ENCODE measurements at regions not wholly inside any gene's neighbourhood (a gene's known extent, or its start where the extent isn't known, plus 50 kb on each side); places are given as distances from the start of the nearest gene placed in this dataset.

DNA sequence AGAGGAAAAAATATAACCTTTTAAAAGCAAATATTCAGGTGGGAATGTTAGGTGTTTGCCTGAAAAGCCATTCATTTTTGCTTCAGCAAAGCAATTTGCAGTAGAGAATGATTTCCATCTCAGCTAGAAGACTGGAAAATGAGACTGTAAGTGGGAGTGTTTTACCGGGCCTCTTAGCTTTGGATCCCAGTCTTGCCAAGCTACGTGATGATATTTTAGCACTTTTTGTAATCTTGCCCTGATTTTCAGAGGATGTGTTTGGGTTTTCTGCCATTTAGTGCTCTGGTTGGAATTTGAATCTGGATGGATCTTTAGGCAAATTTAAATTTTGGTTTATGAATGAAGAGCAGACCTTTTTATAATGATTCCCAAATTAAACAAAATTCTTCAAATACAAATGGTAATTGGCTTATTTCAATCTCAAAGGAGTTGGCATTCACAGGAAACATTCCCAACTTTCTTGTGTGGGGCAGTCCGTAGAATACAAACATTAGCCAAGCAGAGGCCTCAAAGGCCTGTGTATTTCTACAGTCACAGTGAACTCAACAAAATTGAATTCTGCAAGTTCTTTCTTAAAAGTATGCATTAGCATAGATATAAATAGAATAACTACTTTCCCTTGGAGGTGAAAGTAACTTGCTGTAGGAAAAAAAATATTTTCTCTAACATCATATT lies 646.4 kb downstream of the CDY2B start:
- intact Hi-C loops (cut with DNase I) = no loop called here

DNA sequence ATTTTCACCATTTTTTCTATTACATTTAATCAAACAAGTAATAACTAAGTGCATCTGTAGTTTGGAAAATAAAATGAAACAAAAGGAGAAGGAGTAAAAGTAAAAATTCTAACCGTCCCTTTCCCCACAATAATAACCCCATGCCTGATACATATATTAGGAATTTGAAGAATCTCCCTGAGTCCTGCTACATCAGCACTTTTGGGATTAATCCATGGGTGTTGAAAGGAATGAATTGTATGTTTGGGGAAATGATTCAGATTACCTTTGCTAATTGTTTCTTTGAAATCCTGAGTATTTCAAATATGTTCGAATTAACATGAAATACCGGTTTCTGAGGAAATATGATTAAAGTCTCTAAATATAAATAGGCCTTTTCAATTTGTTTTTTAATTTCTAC lies 648.0 kb downstream of the CDY2B start:
- no peaks in the 10 kb centered on the region for H3K9me3 ChIP-seq (ENCODE audit: control insufficient read depth in 2 of 3, insufficient read depth in 1 of 3, low read length in 3 of 3)
- H3K27me3 ChIP-seq (ENCODE audit: control insufficient read depth, insufficient read depth, low read length) = no peaks in the 10 kb centered on the region
- H3K36me3 ChIP-seq (ENCODE audit: control insufficient read depth in 2 of 3, insufficient read depth in 3 of 3, low read length in 3 of 3) = no peaks in the 10 kb centered on the region
- FAIRE-seq = no peak
- H3K9ac ChIP-seq (ENCODE audit: low read length in 3 of 3) = no peak overlapping the region
- no peaks in the 10 kb centered on the region for H3K4me1 ChIP-seq (ENCODE audit: control insufficient read depth in 2 of 3, insufficient read depth in 2 of 3, low read depth in 1 of 3, low read length in 3 of 3)
- H3K4me3 ChIP-seq (ENCODE audit: low read length in 3 of 3) = no peak overlapping the region
- no peak for DNase-seq
- intact Hi-C loops (cut with DNase I) = no loop called here
- TF ChIP-seq, protein P1, sequence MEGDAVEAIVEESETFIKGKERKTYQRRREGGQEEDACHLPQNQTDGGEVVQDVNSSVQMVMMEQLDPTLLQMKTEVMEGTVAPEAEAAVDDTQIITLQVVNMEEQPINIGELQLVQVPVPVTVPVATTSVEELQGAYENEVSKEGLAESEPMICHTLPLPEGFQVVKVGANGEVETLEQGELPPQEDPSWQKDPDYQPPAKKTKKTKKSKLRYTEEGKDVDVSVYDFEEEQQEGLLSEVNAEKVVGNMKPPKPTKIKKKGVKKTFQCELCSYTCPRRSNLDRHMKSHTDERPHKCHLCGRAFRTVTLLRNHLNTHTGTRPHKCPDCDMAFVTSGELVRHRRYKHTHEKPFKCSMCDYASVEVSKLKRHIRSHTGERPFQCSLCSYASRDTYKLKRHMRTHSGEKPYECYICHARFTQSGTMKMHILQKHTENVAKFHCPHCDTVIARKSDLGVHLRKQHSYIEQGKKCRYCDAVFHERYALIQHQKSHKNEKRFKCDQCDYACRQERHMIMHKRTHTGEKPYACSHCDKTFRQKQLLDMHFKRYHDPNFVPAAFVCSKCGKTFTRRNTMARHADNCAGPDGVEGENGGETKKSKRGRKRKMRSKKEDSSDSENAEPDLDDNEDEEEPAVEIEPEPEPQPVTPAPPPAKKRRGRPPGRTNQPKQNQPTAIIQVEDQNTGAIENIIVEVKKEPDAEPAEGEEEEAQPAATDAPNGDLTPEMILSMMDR (IDR thresholded peaks at IDR 0.05; ENCODE audit: borderline replicate concordance, extremely low read depth, insufficient read depth) = no peak
- H3K27ac ChIP-seq (ENCODE audit: low read depth in 2 of 2, low read length in 2 of 2) = no peak overlapping the region

More for the DNA sequence above, 646.4 kb downstream of the CDY2B start:
- Histone ChIP-seq H3K36me3 (ENCODE audit: control insufficient read depth in 2 of 3, insufficient read depth in 3 of 3, low read length in 3 of 3) (no peaks in the 10 kb centered on the region), H3K9me3 (ENCODE audit: control insufficient read depth in 2 of 3, insufficient read depth in 1 of 3, low read length in 3 of 3) (no peaks in the 10 kb centered on the region), H3K27ac (ENCODE audit: low read depth in 2 of 2, low read length in 2 of 2) (no peak overlapping the region), H3K4me3 (ENCODE audit: low read length in 3 of 3) (no peak overlapping the region), H3K27me3 (ENCODE audit: control insufficient read depth, insufficient read depth, low read length) (no peaks in the 10 kb centered on the region), H3K9ac (ENCODE audit: low read length in 3 of 3) (no peak overlapping the region), H3K4me1 (ENCODE audit: control insufficient read depth in 2 of 3, insufficient read depth in 2 of 3, low read depth in 1 of 3, low read length in 3 of 3) (no peaks in the 10 kb centered on the region)
- FAIRE-seq (no peak), DNase-seq (no peak)
- TF ChIP-seq, protein P1 (IDR thresholded peaks at IDR 0.05; ENCODE audit: borderline replicate concordance, extremely low read depth, insufficient read depth) = no peak

DNA sequence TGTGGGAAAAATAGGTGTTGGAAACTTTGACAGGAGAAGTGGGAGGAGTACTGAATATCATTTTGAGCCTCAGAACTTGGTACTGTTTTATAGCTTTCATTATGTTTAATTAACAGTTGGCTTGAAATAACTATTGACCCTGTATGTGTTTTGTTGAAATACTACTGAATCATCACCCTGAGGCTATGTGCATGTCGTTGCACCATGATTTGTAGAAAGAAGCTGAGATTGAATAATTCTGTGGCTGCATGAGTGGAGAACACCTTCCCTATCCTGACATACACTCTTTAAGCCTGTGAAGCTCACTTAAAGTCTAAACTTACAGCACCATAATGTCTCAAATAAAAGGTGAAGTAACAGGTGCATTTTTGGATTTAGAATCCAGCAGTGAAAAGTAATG lies 656.5 kb downstream of the CDY2B start:
- H3K9ac ChIP-seq (ENCODE audit: low read length in 3 of 3) = no peak overlapping the region
- H3K4me1 ChIP-seq (ENCODE audit: control insufficient read depth in 2 of 3, insufficient read depth in 2 of 3, low read depth in 1 of 3, low read length in 3 of 3) = no peaks in the 10 kb centered on the region
- no peak for FAIRE-seq
- no peaks in the 10 kb centered on the region for H3K36me3 ChIP-seq (ENCODE audit: control insufficient read depth in 2 of 3, insufficient read depth in 3 of 3, low read length in 3 of 3)
- no peaks in the 10 kb centered on the region for H3K9me3 ChIP-seq (ENCODE audit: control insufficient read depth in 2 of 3, insufficient read depth in 1 of 3, low read length in 3 of 3)
- DNase-seq = no peak
- TF ChIP-seq, protein P1 (IDR thresholded peaks at IDR 0.05; ENCODE audit: borderline replicate concordance, extremely low read depth, insufficient read depth) = no peak
- H3K27ac ChIP-seq (ENCODE audit: low read depth in 2 of 2, low read length in 2 of 2) = no peak overlapping the region
- no peaks in the 10 kb centered on the region for H3K27me3 ChIP-seq (ENCODE audit: control insufficient read depth, insufficient read depth, low read length)
- intact Hi-C loops (cut with DNase I) = no loop called here
- no peak overlapping the region for H3K4me3 ChIP-seq (ENCODE audit: low read length in 3 of 3)

DNA sequence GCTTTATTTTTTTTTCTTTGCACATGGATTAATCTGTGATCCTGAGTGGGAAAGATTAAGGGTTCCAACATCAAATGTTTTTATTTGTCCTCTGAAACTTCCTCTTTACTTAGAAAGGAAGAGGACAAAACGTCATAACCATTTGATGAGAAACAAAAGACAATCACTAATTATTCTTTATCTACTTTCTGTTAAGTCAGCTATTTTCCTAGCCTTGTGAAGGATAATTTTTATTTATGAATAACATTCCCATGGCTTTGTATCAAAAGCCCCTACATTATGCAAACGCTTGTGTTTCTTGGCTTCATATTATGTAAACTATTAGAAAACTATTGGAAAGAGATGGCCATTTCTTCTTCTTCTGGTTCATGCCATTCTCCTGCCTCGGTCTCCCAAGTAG lies 677.6 kb downstream of the CDY2B start:
- intact Hi-C loops (cut with DNase I) = no loop called here

More for the DNA sequence above, 677.6 kb downstream of the CDY2B start:
- DNase-seq = no peak
- H3K27ac ChIP-seq (ENCODE audit: low read depth in 2 of 2, low read length in 2 of 2) = no peak overlapping the region
- H3K36me3 ChIP-seq (ENCODE audit: control insufficient read depth in 2 of 3, insufficient read depth in 3 of 3, low read length in 3 of 3) = no peaks in the 10 kb centered on the region
- TF ChIP-seq, protein P1 (IDR thresholded peaks at IDR 0.05; ENCODE audit: borderline replicate concordance, extremely low read depth, insufficient read depth) = no peak
- H3K4me3 ChIP-seq (ENCODE audit: low read length in 3 of 3) = no peak overlapping the region
- H3K9ac ChIP-seq (ENCODE audit: low read length in 3 of 3) = no peak overlapping the region
- no peak for FAIRE-seq
- H3K27me3 ChIP-seq (ENCODE audit: control insufficient read depth, insufficient read depth, low read length) = no peaks in the 10 kb centered on the region
- no peaks in the 10 kb centered on the region for H3K9me3 ChIP-seq (ENCODE audit: control insufficient read depth in 2 of 3, insufficient read depth in 1 of 3, low read length in 3 of 3)
- no peaks in the 10 kb centered on the region for H3K4me1 ChIP-seq (ENCODE audit: control insufficient read depth in 2 of 3, insufficient read depth in 2 of 3, low read depth in 1 of 3, low read length in 3 of 3)

Data from kidney (tissue), 13 donors.